DND-41 (cell line): ENCODE measurements at regions not wholly inside any gene's neighbourhood (a gene's known extent, or its start where the extent isn't known, plus 50 kb on each side); places are given as distances from the start of the nearest gene placed in this dataset.

Source experiments
- EZH2 ChIP-seq: IDR thresholded peaks from 3 replicates; pipeline ENCODE4 v1.6.1; 2012; ENCODE audit warnings: borderline replicate concordance, low read depth, mild to moderate bottlenecking, moderate library complexity, low read length, inconsistent platforms; ENCODE audit not compliant: severe bottlenecking
- TF ChIP-seq, protein P1 (sequence below): IDR thresholded peaks from 2 replicates; pipeline ENCODE4 v1.5.1; 2012; ENCODE audit warnings: borderline replicate concordance, low read length, moderate library complexity, mild to moderate bottlenecking; ENCODE audit not compliant: poor library complexity, severe bottlenecking; ENCODE audit errors: extremely low read depth

DNA sequence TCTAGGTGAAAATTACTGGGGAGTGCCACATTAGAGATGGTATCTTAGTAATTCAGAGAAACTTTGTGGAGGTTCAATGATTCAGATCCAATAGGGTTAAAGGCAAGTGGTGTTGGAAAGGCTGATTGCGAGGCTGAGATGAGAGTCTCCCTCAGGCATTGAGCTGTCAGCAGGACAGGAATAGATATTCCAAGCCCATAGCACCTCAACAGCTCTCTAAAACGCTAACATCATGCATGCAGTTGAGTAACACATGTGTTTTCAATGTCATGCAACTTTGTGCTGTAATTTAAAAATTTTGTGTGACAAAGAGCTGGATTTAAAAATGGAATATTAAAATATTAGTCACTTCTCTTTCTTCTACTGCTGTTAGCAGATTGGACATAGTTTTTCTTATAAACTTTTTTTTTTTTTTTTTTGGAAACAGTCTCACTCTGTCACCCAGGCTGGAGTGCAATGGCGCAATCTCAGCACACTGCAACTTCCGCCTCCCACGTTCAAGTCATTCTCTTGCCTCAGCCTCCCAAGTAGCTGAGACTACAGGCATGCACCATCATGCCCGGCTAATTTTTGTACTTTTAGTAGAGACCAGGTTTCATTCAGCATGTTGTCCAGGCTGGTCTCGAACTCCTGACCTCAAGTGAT lies 173.5 kb upstream of the C1QTNF7 start:
- TF ChIP-seq EZH2: no peak
- TF ChIP-seq, protein P1, sequence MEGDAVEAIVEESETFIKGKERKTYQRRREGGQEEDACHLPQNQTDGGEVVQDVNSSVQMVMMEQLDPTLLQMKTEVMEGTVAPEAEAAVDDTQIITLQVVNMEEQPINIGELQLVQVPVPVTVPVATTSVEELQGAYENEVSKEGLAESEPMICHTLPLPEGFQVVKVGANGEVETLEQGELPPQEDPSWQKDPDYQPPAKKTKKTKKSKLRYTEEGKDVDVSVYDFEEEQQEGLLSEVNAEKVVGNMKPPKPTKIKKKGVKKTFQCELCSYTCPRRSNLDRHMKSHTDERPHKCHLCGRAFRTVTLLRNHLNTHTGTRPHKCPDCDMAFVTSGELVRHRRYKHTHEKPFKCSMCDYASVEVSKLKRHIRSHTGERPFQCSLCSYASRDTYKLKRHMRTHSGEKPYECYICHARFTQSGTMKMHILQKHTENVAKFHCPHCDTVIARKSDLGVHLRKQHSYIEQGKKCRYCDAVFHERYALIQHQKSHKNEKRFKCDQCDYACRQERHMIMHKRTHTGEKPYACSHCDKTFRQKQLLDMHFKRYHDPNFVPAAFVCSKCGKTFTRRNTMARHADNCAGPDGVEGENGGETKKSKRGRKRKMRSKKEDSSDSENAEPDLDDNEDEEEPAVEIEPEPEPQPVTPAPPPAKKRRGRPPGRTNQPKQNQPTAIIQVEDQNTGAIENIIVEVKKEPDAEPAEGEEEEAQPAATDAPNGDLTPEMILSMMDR: no peak
